Iris pigment epithelial cell (primary cell): ENCODE measurements at regions not wholly inside any gene's neighbourhood (a gene's known extent, or its start where the extent isn't known, plus 50 kb on each side); places are given as distances from the start of the nearest gene placed in this dataset.

ENCODE experiments used
- DNase-seq: peaks from one replicate; pipeline ENCODE4 v3.0.0-alpha.2; 2011; ENCODE audit warnings: low read depth

DNA sequence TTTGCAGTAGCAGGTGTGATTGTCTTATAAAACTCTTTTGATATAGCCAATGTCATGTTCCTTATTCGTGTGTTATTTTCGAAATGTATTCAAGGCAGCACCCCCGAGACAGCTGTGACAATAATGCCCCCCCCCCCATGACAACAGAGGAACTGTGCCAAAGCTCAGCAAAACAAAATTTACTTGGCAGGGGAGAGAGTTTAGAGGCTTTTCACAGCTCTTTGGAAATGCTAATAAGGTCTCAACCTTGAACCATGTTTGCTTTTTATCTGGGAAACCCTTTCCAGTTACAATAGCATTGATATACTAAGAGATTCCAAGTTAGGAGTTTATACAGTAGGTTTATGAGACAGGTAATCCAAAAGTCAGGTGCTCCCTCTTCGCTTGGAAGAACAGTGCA lies 56.4 kb upstream of the USP44 start:
- DNase-seq, result no peak

DNA sequence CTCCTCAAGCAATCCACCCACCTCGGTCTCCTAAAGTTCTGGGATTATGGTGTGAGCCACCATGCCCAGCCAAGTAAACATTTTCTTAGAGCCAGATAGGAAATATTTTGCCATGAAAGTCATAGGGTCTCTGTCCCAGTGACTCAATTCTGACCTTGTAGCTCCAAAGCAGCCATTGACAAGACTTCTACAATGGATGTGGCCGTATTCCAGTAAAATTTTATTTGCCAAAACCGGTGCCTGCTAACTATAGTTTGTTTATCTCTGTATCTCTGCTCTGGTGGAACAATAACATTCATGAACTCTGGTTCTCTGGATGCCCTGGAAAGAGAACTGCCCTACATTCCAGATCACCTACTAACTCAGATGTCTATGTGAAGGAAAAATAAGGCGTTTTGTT lies 54.6 kb upstream of the USP44 start:
- peak; percentile 18 for DNase-seq

DNA sequence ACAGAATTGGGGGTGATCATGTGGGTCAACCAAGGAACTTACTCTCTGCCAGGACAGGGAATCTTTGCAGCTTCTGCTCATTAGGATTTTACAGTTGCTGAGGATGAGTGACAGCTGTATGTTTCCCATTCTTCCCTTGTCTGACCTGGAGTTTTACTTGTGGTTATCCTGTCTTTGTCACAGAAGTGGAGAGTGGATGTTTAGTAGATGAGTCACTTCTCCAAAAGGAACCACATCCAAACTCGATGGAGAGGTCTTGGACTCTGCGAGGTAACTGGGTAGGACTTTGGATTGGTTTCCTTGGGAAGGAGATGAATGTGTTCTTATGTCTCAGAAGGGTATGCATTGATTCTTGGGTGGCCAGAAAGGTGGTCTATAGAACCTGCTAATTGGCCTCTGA lies 53.8 kb upstream of the USP44 start:
- peak; percentile 43 for DNase-seq

DNA sequence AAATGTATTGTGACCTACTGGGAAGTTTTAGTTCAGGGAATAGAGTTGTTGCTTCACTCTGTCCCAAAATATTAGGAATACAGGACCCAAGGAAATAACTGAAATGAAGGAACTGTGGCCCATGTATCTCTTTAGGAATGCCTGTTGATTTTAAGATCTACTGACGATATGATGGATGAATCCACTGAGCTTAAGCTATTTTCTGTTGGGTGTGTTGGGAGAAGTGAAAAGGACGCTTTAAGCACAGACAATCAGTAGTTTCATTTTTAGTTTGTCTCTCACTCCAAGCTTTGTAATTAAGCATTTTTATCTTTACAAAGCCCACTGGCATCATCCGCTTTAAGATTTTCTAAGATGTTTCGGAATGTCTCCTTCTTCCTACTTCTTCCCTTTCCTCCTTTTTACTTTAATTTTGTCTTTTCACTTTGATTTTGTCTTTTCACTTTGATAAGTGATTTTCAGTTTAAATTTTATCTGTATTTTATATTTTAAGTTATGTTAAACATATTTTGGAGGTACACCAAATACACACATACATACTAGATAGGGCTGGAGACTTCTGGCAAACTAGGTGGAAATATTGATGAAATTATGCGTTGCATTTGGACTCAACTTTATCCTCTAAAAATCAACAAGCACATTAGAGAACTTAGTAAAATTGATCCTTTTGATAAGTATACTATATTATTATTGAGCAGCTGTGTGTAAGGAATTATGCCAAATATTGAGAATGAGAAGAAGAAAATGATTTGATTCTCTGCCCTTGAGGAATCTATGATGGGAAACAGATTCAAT lies 52.3 kb upstream of the USP44 start:
- no peak for DNase-seq

DNA sequence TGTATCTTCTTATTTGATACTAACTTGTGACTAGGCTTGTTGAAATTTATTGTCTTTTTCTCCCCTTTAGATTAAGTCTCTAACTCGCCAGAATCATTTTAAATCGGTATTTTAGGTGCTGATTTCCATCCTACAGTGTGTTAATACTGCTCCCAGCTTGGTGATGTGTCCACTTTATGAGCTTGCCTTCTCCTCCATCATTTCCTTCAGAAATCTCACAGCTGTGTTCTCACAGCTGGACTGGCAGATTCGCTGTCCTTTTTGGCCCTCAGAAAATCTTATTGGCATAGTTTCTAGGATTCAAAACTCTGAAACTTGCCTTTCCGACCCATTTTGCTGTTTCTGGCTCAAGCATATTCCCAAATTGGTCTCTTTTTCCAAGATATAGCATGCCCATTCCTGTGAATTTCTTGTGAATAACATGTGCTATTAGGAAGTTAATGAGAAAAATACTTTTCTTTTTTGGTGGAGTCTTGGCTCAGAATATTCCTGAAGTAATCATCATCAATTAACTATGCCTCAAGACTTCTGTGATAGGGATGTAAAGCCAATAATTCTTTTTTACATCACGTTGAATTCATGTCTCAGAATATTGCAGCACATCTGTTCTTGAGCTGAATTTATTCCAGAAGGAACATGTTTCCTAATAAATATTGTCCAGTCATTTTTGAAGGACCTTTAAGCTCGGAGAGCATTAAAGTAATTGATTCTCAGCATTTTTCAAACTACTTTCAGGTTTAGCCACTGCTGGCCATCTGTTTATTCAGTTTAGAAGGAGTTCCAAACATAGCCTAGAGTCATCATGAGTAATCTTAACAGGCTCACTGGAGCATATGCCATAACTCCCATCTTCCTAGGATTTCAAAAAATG lies 50.0 kb upstream of the USP44 start:
- peak; percentile 47 for DNase-seq
